ENCODE measurements at regions not wholly inside any gene's neighbourhood (a gene's known extent, or its start where the extent isn't known, plus 50 kb on each side); places are given as distances from the start of the nearest gene placed in this dataset.

DNA sequence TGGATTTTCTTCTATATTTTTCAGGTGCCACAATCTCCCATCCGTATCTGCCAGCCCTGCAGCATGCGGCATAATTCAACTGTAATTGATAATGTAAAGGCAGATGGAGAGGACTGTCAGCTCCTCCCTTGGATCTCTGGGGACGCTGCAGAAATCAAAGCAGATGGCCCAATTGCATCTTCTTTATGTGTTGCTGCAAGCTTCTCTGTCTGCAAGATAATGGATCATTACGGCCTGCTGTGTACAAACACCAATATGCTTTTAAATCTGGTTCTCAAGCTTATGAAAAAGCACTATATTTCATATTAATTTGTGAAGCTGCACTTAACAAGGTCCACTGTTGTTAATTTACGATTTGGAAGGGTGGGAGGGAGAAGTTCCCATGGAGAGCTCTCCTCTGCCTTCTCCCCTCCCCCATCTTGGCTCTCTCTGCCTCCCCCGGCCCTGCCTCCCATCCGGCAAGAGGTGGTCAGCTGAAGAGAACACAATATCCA is 607.5 kb downstream of the TOX3 start (continued):
- TF ChIP-seq, protein P1, sequence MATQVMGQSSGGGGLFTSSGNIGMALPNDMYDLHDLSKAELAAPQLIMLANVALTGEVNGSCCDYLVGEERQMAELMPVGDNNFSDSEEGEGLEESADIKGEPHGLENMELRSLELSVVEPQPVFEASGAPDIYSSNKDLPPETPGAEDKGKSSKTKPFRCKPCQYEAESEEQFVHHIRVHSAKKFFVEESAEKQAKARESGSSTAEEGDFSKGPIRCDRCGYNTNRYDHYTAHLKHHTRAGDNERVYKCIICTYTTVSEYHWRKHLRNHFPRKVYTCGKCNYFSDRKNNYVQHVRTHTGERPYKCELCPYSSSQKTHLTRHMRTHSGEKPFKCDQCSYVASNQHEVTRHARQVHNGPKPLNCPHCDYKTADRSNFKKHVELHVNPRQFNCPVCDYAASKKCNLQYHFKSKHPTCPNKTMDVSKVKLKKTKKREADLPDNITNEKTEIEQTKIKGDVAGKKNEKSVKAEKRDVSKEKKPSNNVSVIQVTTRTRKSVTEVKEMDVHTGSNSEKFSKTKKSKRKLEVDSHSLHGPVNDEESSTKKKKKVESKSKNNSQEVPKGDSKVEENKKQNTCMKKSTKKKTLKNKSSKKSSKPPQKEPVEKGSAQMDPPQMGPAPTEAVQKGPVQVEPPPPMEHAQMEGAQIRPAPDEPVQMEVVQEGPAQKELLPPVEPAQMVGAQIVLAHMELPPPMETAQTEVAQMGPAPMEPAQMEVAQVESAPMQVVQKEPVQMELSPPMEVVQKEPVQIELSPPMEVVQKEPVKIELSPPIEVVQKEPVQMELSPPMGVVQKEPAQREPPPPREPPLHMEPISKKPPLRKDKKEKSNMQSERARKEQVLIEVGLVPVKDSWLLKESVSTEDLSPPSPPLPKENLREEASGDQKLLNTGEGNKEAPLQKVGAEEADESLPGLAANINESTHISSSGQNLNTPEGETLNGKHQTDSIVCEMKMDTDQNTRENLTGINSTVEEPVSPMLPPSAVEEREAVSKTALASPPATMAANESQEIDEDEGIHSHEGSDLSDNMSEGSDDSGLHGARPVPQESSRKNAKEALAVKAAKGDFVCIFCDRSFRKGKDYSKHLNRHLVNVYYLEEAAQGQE (IDR thresholded peaks at IDR 0.05; ENCODE audit: unreplicated experiment): no peak

DNA sequence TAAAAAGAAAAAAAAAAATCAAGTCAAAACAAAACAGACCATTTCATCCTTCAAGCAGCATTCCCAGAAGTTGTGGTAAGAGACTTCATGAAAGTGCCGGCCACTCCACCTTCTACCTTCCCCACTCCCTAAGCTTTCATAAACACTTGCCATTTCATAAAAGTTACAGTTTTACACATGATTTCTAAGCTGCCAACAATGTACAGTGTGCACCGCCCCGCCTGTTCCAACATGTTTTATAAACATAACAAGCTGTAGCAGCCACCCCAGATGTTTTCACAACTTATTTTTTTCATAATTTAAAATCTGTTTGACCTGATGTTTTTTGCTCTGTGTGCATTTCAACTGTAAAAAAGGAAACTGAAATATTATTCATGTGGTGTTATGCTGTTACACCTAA is 608.1 kb downstream of the TOX3 start:
- DNase-seq (ENCODE audit: low spot score) (no peak), ATAC-seq (no peak)
- no peak overlapping the region for H3K4me3 Mint-ChIP-seq
- peaks cover 36% of the 10 kb centered on the region for H3K4me1 Mint-ChIP-seq
- Histone ChIP-seq H3K36me3 (ENCODE audit: insufficient read depth) (no peaks in the 10 kb centered on the region), H3K9me2 (ENCODE audit: insufficient read depth) (peaks cover 23% of the 10 kb centered on the region), H3K79me2 (replicated peaks; ENCODE audit: insufficient read depth) (no peaks in the 10 kb centered on the region), H3K27ac (ENCODE audit: low read depth) (no peak overlapping the region), H3F3A (replicated peaks; ENCODE audit: low read depth) (no peaks in the 10 kb centered on the region), H3K27me3 (ENCODE audit: insufficient read depth) (no peaks in the 10 kb centered on the region), H3K4me2 (no peak overlapping the region), H3K4me3 (no peak overlapping the region), H2AFZ (peak overlapping the region; percentile 93; the same call in 1 of the 2 replicates), H4K20me1 (replicated peaks; ENCODE audit: insufficient read depth) (no peaks in the 10 kb centered on the region), H3K4me1 (ENCODE audit: insufficient read depth) (peaks cover 24% of the 10 kb centered on the region)
- H3K27ac Mint-ChIP-seq: no peak overlapping the region
- no peaks in the 10 kb centered on the region for H3K36me3 Mint-ChIP-seq (ENCODE audit: low read depth)
- no peaks in the 10 kb centered on the region for H3K9me3 Mint-ChIP-seq
- H3K27me3 Mint-ChIP-seq (ENCODE audit: insufficient read depth, low read depth, poor library complexity): peaks cover 4% of the 10 kb centered on the region
- TF ChIP-seq EZH2phosphoT487 (IDR thresholded peaks at IDR 0.05; ENCODE audit: unreplicated experiment) (no peak), ZNF114 (CRISPR knock-in tag; IDR thresholded peaks at IDR 0.05) (no peak), ZNF331 (CRISPR knock-in tag; IDR thresholded peaks at IDR 0.05; ENCODE audit: low read depth) (no peak), STAT1 (IDR thresholded peaks at IDR 0.05; ENCODE audit: unreplicated experiment) (no peak), JUNB (IDR thresholded peaks at IDR 0.05; ENCODE audit: unreplicated experiment) (no peak), CREB1 (CRISPR knock-in tag; IDR thresholded peaks at IDR 0.05; ENCODE audit: low read depth) (no peak)
- TF ChIP-seq, protein P2, sequence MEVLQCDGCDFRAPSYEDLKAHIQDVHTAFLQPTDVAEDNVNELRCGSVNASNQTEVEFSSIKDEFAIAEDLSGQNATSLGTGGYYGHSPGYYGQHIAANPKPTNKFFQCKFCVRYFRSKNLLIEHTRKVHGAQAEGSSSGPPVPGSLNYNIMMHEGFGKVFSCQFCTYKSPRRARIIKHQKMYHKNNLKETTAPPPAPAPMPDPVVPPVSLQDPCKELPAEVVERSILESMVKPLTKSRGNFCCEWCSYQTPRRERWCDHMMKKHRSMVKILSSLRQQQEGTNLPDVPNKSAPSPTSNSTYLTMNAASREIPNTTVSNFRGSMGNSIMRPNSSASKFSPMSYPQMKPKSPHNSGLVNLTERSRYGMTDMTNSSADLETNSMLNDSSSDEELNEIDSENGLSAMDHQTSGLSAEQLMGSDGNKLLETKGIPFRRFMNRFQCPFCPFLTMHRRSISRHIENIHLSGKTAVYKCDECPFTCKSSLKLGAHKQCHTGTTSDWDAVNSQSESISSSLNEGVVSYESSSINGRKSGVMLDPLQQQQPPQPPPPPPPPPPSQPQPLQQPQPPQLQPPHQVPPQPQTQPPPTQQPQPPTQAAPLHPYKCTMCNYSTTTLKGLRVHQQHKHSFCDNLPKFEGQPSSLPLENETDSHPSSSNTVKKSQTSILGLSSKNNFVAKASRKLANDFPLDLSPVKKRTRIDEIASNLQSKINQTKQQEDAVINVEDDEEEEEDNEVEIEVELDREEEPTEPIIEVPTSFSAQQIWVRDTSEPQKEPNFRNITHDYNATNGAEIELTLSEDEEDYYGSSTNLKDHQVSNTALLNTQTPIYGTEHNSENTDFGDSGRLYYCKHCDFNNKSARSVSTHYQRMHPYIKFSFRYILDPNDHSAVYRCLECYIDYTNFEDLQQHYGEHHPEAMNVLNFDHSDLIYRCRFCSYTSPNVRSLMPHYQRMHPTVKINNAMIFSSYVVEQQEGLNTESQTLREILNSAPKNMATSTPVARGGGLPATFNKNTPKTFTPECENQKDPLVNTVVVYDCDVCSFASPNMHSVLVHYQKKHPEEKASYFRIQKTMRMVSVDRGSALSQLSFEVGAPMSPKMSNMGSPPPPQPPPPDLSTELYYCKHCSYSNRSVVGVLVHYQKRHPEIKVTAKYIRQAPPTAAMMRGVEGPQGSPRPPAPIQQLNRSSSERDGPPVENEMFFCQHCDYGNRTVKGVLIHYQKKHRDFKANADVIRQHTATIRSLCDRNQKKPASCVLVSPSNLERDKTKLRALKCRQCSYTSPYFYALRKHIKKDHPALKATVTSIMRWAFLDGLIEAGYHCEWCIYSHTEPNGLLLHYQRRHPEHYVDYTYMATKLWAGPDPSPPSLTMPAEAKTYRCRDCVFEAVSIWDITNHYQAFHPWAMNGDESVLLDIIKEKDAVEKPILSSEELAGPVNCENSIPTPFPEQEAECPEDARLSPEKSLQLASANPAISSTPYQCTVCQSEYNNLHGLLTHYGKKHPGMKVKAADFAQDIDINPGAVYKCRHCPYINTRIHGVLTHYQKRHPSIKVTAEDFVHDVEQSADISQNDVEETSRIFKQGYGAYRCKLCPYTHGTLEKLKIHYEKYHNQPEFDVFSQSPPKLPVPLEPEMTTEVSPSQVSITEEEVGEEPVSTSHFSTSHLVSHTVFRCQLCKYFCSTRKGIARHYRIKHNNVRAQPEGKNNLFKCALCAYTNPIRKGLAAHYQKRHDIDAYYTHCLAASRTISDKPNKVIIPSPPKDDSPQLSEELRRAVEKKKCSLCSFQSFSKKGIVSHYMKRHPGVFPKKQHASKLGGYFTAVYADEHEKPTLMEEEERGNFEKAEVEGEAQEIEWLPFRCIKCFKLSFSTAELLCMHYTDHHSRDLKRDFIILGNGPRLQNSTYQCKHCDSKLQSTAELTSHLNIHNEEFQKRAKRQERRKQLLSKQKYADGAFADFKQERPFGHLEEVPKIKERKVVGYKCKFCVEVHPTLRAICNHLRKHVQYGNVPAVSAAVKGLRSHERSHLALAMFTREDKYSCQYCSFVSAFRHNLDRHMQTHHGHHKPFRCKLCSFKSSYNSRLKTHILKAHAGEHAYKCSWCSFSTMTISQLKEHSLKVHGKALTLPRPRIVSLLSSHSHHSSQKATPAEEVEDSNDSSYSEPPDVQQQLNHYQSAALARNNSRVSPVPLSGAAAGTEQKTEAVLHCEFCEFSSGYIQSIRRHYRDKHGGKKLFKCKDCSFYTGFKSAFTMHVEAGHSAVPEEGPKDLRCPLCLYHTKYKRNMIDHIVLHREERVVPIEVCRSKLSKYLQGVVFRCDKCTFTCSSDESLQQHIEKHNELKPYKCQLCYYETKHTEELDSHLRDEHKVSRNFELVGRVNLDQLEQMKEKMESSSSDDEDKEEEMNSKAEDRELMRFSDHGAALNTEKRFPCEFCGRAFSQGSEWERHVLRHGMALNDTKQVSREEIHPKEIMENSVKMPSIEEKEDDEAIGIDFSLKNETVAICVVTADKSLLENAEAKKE (CRISPR knock-in tag; IDR thresholded peaks at IDR 0.05): no peak
- TF ChIP-seq, protein P1 (IDR thresholded peaks at IDR 0.05; ENCODE audit: unreplicated experiment): no peak
- TF ChIP-seq, protein P3, sequence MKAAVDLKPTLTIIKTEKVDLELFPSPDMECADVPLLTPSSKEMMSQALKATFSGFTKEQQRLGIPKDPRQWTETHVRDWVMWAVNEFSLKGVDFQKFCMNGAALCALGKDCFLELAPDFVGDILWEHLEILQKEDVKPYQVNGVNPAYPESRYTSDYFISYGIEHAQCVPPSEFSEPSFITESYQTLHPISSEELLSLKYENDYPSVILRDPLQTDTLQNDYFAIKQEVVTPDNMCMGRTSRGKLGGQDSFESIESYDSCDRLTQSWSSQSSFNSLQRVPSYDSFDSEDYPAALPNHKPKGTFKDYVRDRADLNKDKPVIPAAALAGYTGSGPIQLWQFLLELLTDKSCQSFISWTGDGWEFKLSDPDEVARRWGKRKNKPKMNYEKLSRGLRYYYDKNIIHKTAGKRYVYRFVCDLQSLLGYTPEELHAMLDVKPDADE (IDR thresholded peaks at IDR 0.05): no peak
